Esophagus squamous epithelium (tissue), 5 donors: ENCODE measurements at regions not wholly inside any gene's neighbourhood (a gene's known extent, or its start where the extent isn't known, plus 50 kb on each side); places are given as distances from the start of the nearest gene placed in this dataset.

Source experiments
- DNase-seq: peaks from one replicate; lab custom pipeline; 2025; lab: John Stamatoyannopoulos, UW
- H3K27ac ChIP-seq, 4 donors: fragments of 200-600 bp; sonication (generic); one replicate each; pipeline ENCODE4 v1.5.1; 2016 to 2019; ENCODE audit warnings: mild to moderate bottlenecking in 1 of 4
- H3K27me3 ChIP-seq, 4 donors: fragments of 200-600 bp; sonication (generic); 1 replicate in 3 of 4; 2 replicates in 1 of 4; pipeline versions ENCODE4 v1.5.1 to v1.6.0; 2017 to 2021; ENCODE audit warnings: antibody characterized with exemption in 1 of 4
- H3K36me3 ChIP-seq, 3 donors: fragments of 200-600 bp; sonication (generic); one replicate each; pipeline ENCODE4 v1.5.1; 2016 to 2019
- H3K4me1 ChIP-seq, 3 donors: fragments of 200-600 bp; sonication (generic); one replicate each; pipeline ENCODE4 v1.5.1; 2017 to 2019
- H3K4me3 ChIP-seq, 4 donors: fragments of 200-600 bp; sonication (generic); 1 replicate in 3 of 4; 2 replicates in 1 of 4; pipeline ENCODE4 v1.5.1; 2016 to 2019; ENCODE audit warnings: mild to moderate bottlenecking in 2 of 4, moderate library complexity in 1 of 4
- H3K9me3 ChIP-seq, 3 donors: fragments of 200-600 bp; sonication (generic); one replicate each; pipeline ENCODE4 v1.5.1; 2016 to 2019
- CTCF ChIP-seq, 6 experiments: fragments of 450-650 bp in 4 of 6; fragments of 200-600 bp in 2 of 6; sonication (generic) in 2 of 6; IDR thresholded peaks; one replicate each; pipeline ENCODE4 v1.5.1; 2016 to 2019; ENCODE audit warnings: antibody characterized with exemption in 6 of 6, mild to moderate bottlenecking in 4 of 6, moderate library complexity in 4 of 6
- POLR2A ChIP-seq, 4 donors: fragments of 450-650 bp; IDR thresholded peaks; one replicate each; pipeline ENCODE4 v1.6.1; 2017; ENCODE audit warnings: antibody characterized with exemption in 4 of 4, mild to moderate bottlenecking in 4 of 4, moderate library complexity in 3 of 4
- WGBS, 2 donors: methylation state at CpG; one replicate each; pipeline ENCODE4 v1.1.5; 2018; 5-methylcytosine and 5-hydroxymethylcytosine counted together
- intact Hi-C: fragments of 100-400 bp; cut with DNase I; formaldehyde crosslinking; loops from one replicate; pipeline ENCODE4 v1.15.0; 2022
- donor health status: DM: yes; HTN: yes; CAD: no.

DNA sequence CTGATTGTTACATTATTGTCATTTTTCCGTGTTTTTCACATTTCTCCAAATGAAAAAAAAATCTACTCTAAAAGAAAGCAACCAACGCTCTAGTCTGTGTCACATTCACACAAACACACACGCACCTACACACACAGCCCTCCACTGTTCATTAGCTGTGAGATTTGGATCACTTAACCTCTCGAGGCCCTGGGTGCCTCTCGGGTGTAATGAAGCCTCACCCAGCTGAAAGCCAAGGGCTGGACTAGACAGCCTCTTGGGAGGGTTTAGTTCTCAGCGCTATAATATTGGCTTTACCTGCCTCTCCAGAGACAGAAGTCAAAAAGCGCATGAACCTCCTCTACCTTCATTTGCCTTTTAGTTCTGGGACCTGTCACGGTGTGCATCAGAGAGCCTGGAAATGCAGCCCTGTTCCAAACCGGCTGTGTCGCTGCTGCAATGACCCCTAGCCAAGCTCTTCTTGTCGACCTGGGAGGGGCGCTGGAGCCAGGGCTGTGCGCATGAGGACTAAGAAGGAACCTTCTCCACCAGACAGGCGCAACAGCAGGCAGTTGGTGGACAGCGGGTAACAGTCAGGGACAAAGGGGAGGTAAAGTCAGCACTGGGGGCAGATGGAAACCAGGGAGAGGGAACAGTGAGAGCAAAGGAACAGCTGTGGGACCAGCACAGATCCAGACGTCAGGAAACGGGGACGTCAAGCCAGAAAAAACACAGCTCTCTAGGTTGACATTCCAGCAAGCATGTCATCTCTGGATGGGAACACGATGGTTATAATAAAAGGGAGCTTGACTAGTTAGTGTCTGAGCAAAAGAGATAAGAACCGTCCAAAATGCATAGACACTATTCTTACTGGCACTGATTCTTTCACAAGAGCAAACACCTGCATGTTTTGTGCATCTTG, 375.9 kb downstream of the EFNB2 start:
- WGBS, 2 donors = 79 to 89% methylated on average over 13 to 20 of the region's 20 CpGs
- H3K4me1 ChIP-seq = no peaks in the 10 kb centered on the region
- no peaks in the 10 kb centered on the region for H3K9me3 ChIP-seq
- no peak for DNase-seq
- no peak overlapping the region for H3K4me3 ChIP-seq
- no peak overlapping the region for H3K27ac ChIP-seq
- H3K36me3 ChIP-seq = no peaks in the 10 kb centered on the region
- no peaks in the 10 kb centered on the region for H3K27me3 ChIP-seq
- no peak for TF ChIP-seq POLR2A (IDR thresholded peaks at IDR 0.05)
- TF ChIP-seq CTCF (IDR thresholded peaks at IDR 0.05) = no peak
- intact Hi-C loops = no loop called here

GRCh38 chr13:106156468-106156867, 379.0 kb downstream of the EFNB2 start:
- H3K9me3 ChIP-seq = no peaks in the 10 kb centered on the region
- no peak overlapping the region for H3K4me3 ChIP-seq
- intact Hi-C loops = no loop called here
- H3K4me1 ChIP-seq = peaks cover 0 to 19% (median 0%) of the 10 kb centered on the region in 3 donors
- WGBS, 2 donors = 48 to 56% methylated on average over 4 of the region's 4 CpGs
- no peaks in the 10 kb centered on the region for H3K36me3 ChIP-seq
- TF ChIP-seq POLR2A (IDR thresholded peaks at IDR 0.05) = no peak
- no peak overlapping the region for H3K27ac ChIP-seq
- H3K27me3 ChIP-seq = no peaks in the 10 kb centered on the region
- no peak for DNase-seq

- Histone ChIP-seq H3K4me3 (no peak overlapping the region), H3K4me1 (peaks cover 0 to 28% (median 0%) of the 10 kb centered on the region in 3 donors), H3K27me3 (no peaks in the 10 kb centered on the region), H3K9me3 (no peaks in the 10 kb centered on the region), H3K36me3 (no peaks in the 10 kb centered on the region), H3K27ac (no peak overlapping the region)
- intact Hi-C loops = no loop called here
- DNase-seq = no peak
- 54 to 68% methylated on average over 6 of the region's 6 CpGs for WGBS, 2 donors
- no peak for TF ChIP-seq CTCF (IDR thresholded peaks at IDR 0.05)
- no peak for TF ChIP-seq POLR2A (IDR thresholded peaks at IDR 0.05)
Observed at GRCh38 chr13:106155411-106155810, 380.1 kb downstream of the EFNB2 start.

DNA sequence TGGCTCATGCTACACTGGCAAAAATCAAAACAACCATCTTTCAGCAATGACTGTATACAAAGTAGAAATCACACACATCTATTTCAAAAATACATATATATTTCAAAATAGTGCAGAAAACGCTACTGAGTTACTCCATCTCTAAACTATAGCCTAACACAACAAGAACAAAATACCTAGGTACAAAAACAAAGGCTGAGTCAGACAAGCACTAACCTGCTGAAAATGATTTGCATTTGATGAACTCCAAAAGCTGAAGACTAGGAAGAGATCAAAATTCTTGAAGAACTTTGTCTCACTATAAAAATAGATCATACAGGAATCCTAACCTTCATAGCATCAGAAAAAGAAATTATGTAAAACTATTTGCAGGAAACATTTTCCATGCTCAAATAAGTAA, 381.6 kb downstream of the EFNB2 start:
- H3K4me3 ChIP-seq = no peak overlapping the region
- no peak for DNase-seq
- TF ChIP-seq CTCF (IDR thresholded peaks at IDR 0.05) = no peak
- TF ChIP-seq POLR2A (IDR thresholded peaks at IDR 0.05) = no peak
- no peaks in the 10 kb centered on the region for H3K36me3 ChIP-seq
- H3K27me3 ChIP-seq = no peaks in the 10 kb centered on the region
- no peak overlapping the region for H3K27ac ChIP-seq
- intact Hi-C loops = no loop called here
- H3K4me1 ChIP-seq = peaks cover 0 to 28% (median 0%) of the 10 kb centered on the region in 3 donors
- WGBS, 2 donors = 26 to 43% methylated on average over 1 of the region's 1 CpG
- H3K9me3 ChIP-seq = no peaks in the 10 kb centered on the region

- H3K4me1 ChIP-seq = peaks cover 0 to 28% (median 0%) of the 10 kb centered on the region in 3 donors
- intact Hi-C loops = no loop called here
- H3K27me3 ChIP-seq = no peaks in the 10 kb centered on the region
- no peaks in the 10 kb centered on the region for H3K9me3 ChIP-seq
- DNase-seq = no peak
- TF ChIP-seq CTCF (IDR thresholded peaks at IDR 0.05) (no peak), POLR2A (IDR thresholded peaks at IDR 0.05) (no peak)
- 78 to 89% methylated on average over 9 of the region's 9 CpGs for WGBS, 2 donors
- no peaks in the 10 kb centered on the region for H3K36me3 ChIP-seq
- no peak overlapping the region for H3K27ac ChIP-seq
- no peak overlapping the region for H3K4me3 ChIP-seq
Observed at GRCh38 chr13:106153041-106153440, 382.4 kb downstream of the EFNB2 start.
